Fibroblast of mammary gland (primary cell): ENCODE measurements at regions not wholly inside any gene's neighbourhood (a gene's known extent, or its start where the extent isn't known, plus 50 kb on each side); places are given as distances from the start of the nearest gene placed in this dataset.

Experiments
- DNase-seq: peaks from one replicate; pipeline ENCODE4 v3.0.0-alpha.2; 2010; ENCODE audit warnings: low read depth
- H3K4me3 ChIP-seq: 2 replicates; pipeline ENCODE4 v1.5.1; 2011; ENCODE audit warnings: low read depth, mild to moderate bottlenecking, low read length, moderate library complexity; ENCODE audit not compliant: control insufficient read depth
- TF ChIP-seq, protein P1 (sequence below): conservative IDR thresholded peaks from 2 replicates; pipeline ENCODE4 v1.5.1; 2011; ENCODE audit warnings: low read depth, low read length, inconsistent platforms; ENCODE audit not compliant: control insufficient read depth, insufficient read depth

DNA sequence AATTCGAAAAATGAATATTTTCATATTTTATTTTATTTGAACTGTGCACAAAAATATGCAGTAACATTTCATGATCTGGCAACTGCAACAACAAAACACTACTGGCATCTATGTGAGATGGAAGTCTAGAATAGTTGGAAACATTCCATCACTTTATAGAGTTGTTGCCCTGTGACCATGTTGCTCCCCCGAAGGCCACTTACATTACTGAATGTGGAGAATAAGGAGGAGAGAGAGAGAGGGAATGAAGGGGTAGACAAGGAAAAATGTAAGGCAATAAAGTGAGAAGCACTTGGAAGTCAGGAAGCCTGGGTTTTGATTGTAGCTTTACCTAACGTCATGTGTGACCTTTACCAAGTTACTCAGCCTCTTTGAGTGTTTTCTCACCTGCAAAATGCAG, 437.2 kb upstream of the EDIL3 start:
- TF ChIP-seq, protein P1, sequence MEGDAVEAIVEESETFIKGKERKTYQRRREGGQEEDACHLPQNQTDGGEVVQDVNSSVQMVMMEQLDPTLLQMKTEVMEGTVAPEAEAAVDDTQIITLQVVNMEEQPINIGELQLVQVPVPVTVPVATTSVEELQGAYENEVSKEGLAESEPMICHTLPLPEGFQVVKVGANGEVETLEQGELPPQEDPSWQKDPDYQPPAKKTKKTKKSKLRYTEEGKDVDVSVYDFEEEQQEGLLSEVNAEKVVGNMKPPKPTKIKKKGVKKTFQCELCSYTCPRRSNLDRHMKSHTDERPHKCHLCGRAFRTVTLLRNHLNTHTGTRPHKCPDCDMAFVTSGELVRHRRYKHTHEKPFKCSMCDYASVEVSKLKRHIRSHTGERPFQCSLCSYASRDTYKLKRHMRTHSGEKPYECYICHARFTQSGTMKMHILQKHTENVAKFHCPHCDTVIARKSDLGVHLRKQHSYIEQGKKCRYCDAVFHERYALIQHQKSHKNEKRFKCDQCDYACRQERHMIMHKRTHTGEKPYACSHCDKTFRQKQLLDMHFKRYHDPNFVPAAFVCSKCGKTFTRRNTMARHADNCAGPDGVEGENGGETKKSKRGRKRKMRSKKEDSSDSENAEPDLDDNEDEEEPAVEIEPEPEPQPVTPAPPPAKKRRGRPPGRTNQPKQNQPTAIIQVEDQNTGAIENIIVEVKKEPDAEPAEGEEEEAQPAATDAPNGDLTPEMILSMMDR: no peak
- no peak for DNase-seq
- H3K4me3 ChIP-seq: no peak overlapping the region

- no peak overlapping the region for H3K4me3 ChIP-seq
- no peak for DNase-seq
- TF ChIP-seq, protein P1: no peak
Measured at GRCh38 chr5:84817953-84818352, 433.3 kb upstream of the EDIL3 start.

DNA sequence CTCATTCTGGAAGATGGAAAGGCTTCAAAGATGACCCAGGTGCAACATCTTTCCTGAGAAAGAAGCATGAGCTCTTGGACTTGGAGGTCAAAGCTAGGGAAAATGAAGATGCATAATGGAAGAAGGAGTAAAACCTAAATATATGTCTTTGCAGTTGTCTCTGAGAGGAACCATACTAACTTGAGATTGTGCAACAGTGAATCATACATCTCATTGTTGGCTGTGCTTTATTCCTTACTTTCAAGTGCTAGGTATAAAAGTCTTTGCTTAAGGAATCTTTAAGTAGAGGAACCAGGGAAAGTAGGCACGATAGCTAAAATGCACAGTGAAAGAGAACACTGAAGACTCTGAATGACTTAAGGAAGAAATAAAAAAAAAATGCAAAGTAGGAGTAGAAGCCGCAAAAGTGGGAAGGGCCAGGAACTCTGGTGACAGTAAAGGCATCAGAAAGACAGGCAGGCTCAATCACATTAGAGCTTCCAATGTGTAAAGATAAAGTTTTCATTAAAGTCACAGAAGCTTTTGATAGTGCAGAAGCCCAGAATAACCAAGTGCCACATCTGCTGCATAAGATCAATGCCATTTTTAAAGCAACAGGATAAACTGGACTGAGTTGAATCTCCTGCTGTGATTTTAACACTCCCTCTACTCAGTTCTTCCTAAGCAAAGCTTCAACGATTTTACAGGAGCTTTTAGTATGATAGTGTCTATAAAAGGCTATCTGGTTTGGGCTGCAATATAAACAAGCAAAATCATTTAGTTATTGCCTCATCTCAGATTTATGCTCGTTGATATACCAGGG, 432.3 kb upstream of the EDIL3 start:
- TF ChIP-seq, protein P1: no peak
- DNase-seq: peak; percentile 1
- no peak overlapping the region for H3K4me3 ChIP-seq

- DNase-seq: no peak
- TF ChIP-seq, protein P1: no peak
- no peak overlapping the region for H3K4me3 ChIP-seq
Measured at GRCh38 chr5:84816160-84816559, 431.5 kb upstream of the EDIL3 start.

GRCh38 chr5:84805473-84805872, 420.8 kb upstream of the EDIL3 start:
- TF ChIP-seq, protein P1: no peak
- no peak overlapping the region for H3K4me3 ChIP-seq
- no peak for DNase-seq

- no peak overlapping the region for H3K4me3 ChIP-seq
- TF ChIP-seq, protein P1: no peak
- no peak for DNase-seq
Measured at GRCh38 chr5:84796399-84796798, 411.7 kb upstream of the EDIL3 start.
